B cell (primary cell): ENCODE measurements at regions not wholly inside any gene's neighbourhood (a gene's known extent, or its start where the extent isn't known, plus 50 kb on each side); places are given as distances from the start of the nearest gene placed in this dataset.

Source experiments
- ATAC-seq: fragments of 200-7000 bp; cut with Tn5 transposase; one replicate; pipeline ENCODE4 v1.10.0; 2021; ENCODE audit warnings: low read depth, mild to moderate bottlenecking, moderate number of reproducible peaks, moderate library complexity
- CTCF ChIA-PET: fragments of 350-600 bp; sonication (Branson Sonifier 250); formaldehyde crosslinking; loops from one replicate; lab custom pipeline; 2021; ENCODE audit warnings: antibody characterized with exemption, inconsistent platforms; lab: Charles Lee
- POLR2A ChIA-PET: fragments of 350-600 bp; sonication (Branson Sonifier 250); formaldehyde crosslinking; loops from one replicate; lab custom pipeline; 2021; ENCODE audit warnings: antibody characterized with exemption; lab: Charles Lee
- DNase-seq: peaks from one replicate; pipeline ENCODE4 v3.0.0; 2013
- H2AFZ ChIP-seq: 2 replicates; pipeline ENCODE4 v1.6.1; 2012; ENCODE audit warnings: mild to moderate bottlenecking, low read depth, low read length; ENCODE audit not compliant: insufficient read depth, poor library complexity, severe bottlenecking
- H3K27ac ChIP-seq, 2 donors: 1 replicate in 1 of 2; 2 replicates in 1 of 2; pipeline ENCODE4 v1.5.1; 2012 to 2013; ENCODE audit warnings: low read length in 2 of 2, mild to moderate bottlenecking in 2 of 2, moderate library complexity in 1 of 2
- H3K27me3 ChIP-seq, 4 experiments: fragments of 200-600 bp in 1 of 4; sonication (generic) in 1 of 4; replicated peaks in 1 of 4; 1 replicate in 2 of 4; 2 replicates in 2 of 4; pipeline versions ENCODE4 v1.6.1 to v1.7.0; 2013 to 2016; ENCODE audit warnings: low read length in 3 of 4, mild to moderate bottlenecking in 2 of 4, mixed read lengths in 1 of 4, moderate library complexity in 1 of 4; ENCODE audit not compliant: insufficient read depth in 4 of 4, control insufficient read depth in 3 of 4; ENCODE audit errors: control extremely low read depth in 1 of 4
- H3K36me3 ChIP-seq, 2 experiments: replicated peaks in 1 of 2; 1 replicate in 1 of 2; 2 replicates in 1 of 2; pipeline versions ENCODE4 v1.6.1 to v1.7.1; 2013; ENCODE audit warnings: low read length in 1 of 2; ENCODE audit not compliant: insufficient read depth in 2 of 2, control insufficient read depth in 1 of 2; ENCODE audit errors: control extremely low read depth in 1 of 2, extremely low read depth in 1 of 2
- H3K4me1 ChIP-seq, 2 donors: fragments of 200-600 bp in 1 of 2; sonication (generic) in 1 of 2; 1 replicate in 1 of 2; 2 replicates in 1 of 2; pipeline versions ENCODE4 v1.5.1 to v1.6.1; 2013 to 2017; ENCODE audit warnings: low read length in 2 of 2; ENCODE audit not compliant: control insufficient read depth in 2 of 2, insufficient read depth in 2 of 2
- H3K4me2 ChIP-seq: replicated peaks from 2 replicates; pipeline ENCODE3; 2012; ENCODE audit warnings: mild to moderate bottlenecking, low read depth, low read length; ENCODE audit not compliant: poor library complexity, severe bottlenecking
- H3K4me3 ChIP-seq, 5 experiments: fragments of 200-600 bp in 1 of 5; sonication (generic) in 1 of 5; 1 replicate in 3 of 5; 2 replicates in 2 of 5; pipeline versions ENCODE4 v1.5.1 to v1.7.0; 2011 to 2016; ENCODE audit warnings: low read length in 4 of 5, mild to moderate bottlenecking in 4 of 5, low read depth in 2 of 5, control low read depth in 1 of 5, moderate library complexity in 1 of 5; ENCODE audit not compliant: insufficient read depth in 1 of 5; ENCODE audit errors: control extremely low read depth in 1 of 5, extremely low read depth in 1 of 5
- H3K79me2 ChIP-seq: fragments of 200-600 bp; sonication (generic); one replicate; pipeline ENCODE4 v1.6.0; 2016; ENCODE audit warnings: low read length; ENCODE audit not compliant: control insufficient read depth, insufficient read depth
- H3K9ac ChIP-seq: fragments of 200-600 bp; sonication (generic); 2 replicates; pipeline ENCODE4 v1.6.1; 2017; ENCODE audit warnings: mild to moderate bottlenecking, low read length, moderate library complexity
- H3K9me3 ChIP-seq, 3 donors: one replicate each; pipeline versions ENCODE4 v1.6.1 to v1.7.1; 2013; ENCODE audit warnings: low read length in 2 of 3; ENCODE audit not compliant: control insufficient read depth in 2 of 3, insufficient read depth in 1 of 3; ENCODE audit errors: control extremely low read depth in 1 of 3
- H4K20me1 ChIP-seq: 2 replicates; pipeline ENCODE4 v1.6.0; 2012; ENCODE audit warnings: mild to moderate bottlenecking, low read length; ENCODE audit not compliant: insufficient read depth, control insufficient read depth, poor library complexity, severe bottlenecking
- H3K27ac Mint-ChIP-seq: one replicate; pipeline ENCODE4 v1.8.0; 2021; ENCODE audit warnings: mixed read lengths
- H3K27me3 Mint-ChIP-seq: one replicate; pipeline ENCODE4 v1.8.0; 2021; ENCODE audit warnings: mixed read lengths
- H3K4me1 Mint-ChIP-seq: one replicate; pipeline ENCODE4 v1.8.0; 2021; ENCODE audit warnings: mixed read lengths
- H3K4me3 Mint-ChIP-seq: one replicate; pipeline ENCODE4 v1.8.0; 2021; ENCODE audit warnings: mixed read lengths
- H3K9me3 Mint-ChIP-seq: one replicate; pipeline ENCODE4 v1.8.0; 2022; ENCODE audit warnings: mixed read lengths; ENCODE audit not compliant: insufficient read depth
- CTCF ChIP-seq: fragments of 200-600 bp; IDR thresholded peaks from one replicate; pipeline ENCODE4 v1.8.0; 2022; ENCODE audit warnings: antibody characterized with exemption, mild to moderate bottlenecking
- EZH2 ChIP-seq: IDR thresholded peaks from 2 replicates; pipeline ENCODE4 v1.6.1; 2012; ENCODE audit warnings: borderline replicate concordance, low read depth, mild to moderate bottlenecking, moderate library complexity, low read length; ENCODE audit not compliant: insufficient read depth, poor library complexity, severe bottlenecking
- WGBS: methylation state at CpG from one replicate; pipeline ENCODE4 v1.1.5; 2013; ENCODE audit warnings: missing lambda C conversion rate; ENCODE audit not compliant: insufficient coverage; 5-methylcytosine and 5-hydroxymethylcytosine counted together
- intact Hi-C: fragments of 100-400 bp; cut with micrococcal nuclease; formaldehyde crosslinking; loops from one replicate; pipeline ENCODE4 v1.10.0; 2022

DNA sequence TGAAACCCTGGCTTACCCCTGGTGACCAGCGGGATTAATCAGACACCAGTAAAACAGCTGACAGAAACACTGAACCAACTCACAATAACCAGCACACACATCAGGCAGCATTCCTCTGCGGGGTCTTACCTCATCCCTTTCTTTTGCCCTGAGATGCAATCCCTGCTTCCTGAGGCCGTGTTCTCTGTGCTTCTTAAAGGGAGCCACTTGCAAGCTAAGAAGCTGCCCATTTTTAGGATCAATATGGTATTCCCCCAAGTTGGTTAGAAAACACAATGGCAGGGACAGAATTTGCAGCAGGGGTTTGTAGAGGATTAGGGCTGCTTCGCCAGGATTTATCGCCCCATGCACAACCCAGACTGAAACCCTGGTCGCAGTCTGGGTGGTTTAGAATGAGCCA lies 74.7 kb upstream of the OLIG2 start:
- no peak overlapping the region for H3K27ac ChIP-seq
- ChIA-PET CTCF (no interaction called here), POLR2A (no interaction called here)
- Mint-ChIP-seq H3K9me3 (no peaks in the 10 kb centered on the region), H3K4me3 (no peak overlapping the region), H3K4me1 (no peaks in the 10 kb centered on the region), H3K27ac (no peak overlapping the region), H3K27me3 (peaks cover 52% of the 10 kb centered on the region)
- 87% methylated on average over 6 of the region's 6 CpGs for WGBS
- no peaks in the 10 kb centered on the region for H3K79me2 ChIP-seq
- TF ChIP-seq CTCF (no peak), EZH2 (no peak)
- no peak overlapping the region for H2AFZ ChIP-seq
- no peaks in the 10 kb centered on the region for H3K36me3 ChIP-seq
- H3K9ac ChIP-seq = no peak overlapping the region
- DNase-seq (no peak), ATAC-seq (no peak)
- intact Hi-C loops = no loop called here
- no peaks in the 10 kb centered on the region for H4K20me1 ChIP-seq
- no peaks in the 10 kb centered on the region for H3K4me1 ChIP-seq
- peaks cover 0 to 10% (median 6%) of the 10 kb centered on the region in 4 experiments for H3K27me3 ChIP-seq
- H3K9me3 ChIP-seq = peaks cover 0 to 2% (median 0%) of the 10 kb centered on the region in 3 donors
- H3K4me3 ChIP-seq = no peak overlapping the region
- H3K4me2 ChIP-seq = no peak overlapping the region

GRCh38 chr21:32954353-32954752 lies 71.4 kb upstream of the OLIG2 start:
- Histone ChIP-seq H3K27ac (no peak overlapping the region), H3K36me3 (no peaks in the 10 kb centered on the region), H3K4me2 (no peak overlapping the region), H3K4me1 (no peaks in the 10 kb centered on the region), H3K4me3 (no peak overlapping the region), H4K20me1 (no peaks in the 10 kb centered on the region), H2AFZ (no peak overlapping the region), H3K9me3 (no peaks in the 10 kb centered on the region), H3K27me3 (peaks cover 0 to 27% (median 7%) of the 10 kb centered on the region in 4 experiments), H3K9ac (no peak overlapping the region), H3K79me2 (no peaks in the 10 kb centered on the region)
- 0% methylated on average over 3 of the region's 7 CpGs for WGBS
- Mint-ChIP-seq H3K4me1 (no peaks in the 10 kb centered on the region), H3K27me3 (peaks cover 68% of the 10 kb centered on the region), H3K9me3 (no peaks in the 10 kb centered on the region), H3K4me3 (no peak overlapping the region), H3K27ac (no peak overlapping the region)
- intact Hi-C loops = no loop called here
- no peak for ATAC-seq
- ChIA-PET POLR2A (no interaction called here), CTCF (no interaction called here)
- no peak for TF ChIP-seq CTCF
- no peak for TF ChIP-seq EZH2
- no peak for DNase-seq
